GM12872 (cell line): ENCODE measurements at regions not wholly inside any gene's neighbourhood (a gene's known extent, or its start where the extent isn't known, plus 50 kb on each side); places are given as distances from the start of the nearest gene placed in this dataset.

ENCODE experiments used
- TF ChIP-seq, protein P1 (sequence below): IDR thresholded peaks from 3 replicates; pipeline ENCODE4 v1.5.1; 2011; ENCODE audit warnings: low read depth, mild to moderate bottlenecking, low read length, moderate library complexity; ENCODE audit not compliant: insufficient read depth

DNA sequence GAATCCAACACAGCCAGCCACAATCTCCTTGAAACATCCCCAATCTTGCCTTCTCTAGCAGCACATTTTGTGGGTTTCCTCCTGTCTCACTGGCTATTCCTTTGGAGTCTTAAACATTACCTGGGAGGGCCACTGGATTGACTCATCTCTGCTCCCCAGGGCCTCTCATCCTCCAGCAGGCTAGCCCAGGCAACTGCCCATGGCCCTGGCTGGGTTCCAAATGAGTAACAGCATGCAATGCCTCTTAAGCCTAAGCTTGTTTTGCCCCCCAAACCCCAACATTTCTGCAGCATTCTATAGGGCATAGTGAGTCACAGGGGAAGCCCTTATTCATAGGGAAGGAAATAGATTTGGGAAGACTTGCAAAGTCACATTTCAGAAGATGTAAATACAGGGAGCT, 204.9 kb downstream of the FOXA2 start:
- TF ChIP-seq, protein P1, sequence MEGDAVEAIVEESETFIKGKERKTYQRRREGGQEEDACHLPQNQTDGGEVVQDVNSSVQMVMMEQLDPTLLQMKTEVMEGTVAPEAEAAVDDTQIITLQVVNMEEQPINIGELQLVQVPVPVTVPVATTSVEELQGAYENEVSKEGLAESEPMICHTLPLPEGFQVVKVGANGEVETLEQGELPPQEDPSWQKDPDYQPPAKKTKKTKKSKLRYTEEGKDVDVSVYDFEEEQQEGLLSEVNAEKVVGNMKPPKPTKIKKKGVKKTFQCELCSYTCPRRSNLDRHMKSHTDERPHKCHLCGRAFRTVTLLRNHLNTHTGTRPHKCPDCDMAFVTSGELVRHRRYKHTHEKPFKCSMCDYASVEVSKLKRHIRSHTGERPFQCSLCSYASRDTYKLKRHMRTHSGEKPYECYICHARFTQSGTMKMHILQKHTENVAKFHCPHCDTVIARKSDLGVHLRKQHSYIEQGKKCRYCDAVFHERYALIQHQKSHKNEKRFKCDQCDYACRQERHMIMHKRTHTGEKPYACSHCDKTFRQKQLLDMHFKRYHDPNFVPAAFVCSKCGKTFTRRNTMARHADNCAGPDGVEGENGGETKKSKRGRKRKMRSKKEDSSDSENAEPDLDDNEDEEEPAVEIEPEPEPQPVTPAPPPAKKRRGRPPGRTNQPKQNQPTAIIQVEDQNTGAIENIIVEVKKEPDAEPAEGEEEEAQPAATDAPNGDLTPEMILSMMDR = no peak

DNA sequence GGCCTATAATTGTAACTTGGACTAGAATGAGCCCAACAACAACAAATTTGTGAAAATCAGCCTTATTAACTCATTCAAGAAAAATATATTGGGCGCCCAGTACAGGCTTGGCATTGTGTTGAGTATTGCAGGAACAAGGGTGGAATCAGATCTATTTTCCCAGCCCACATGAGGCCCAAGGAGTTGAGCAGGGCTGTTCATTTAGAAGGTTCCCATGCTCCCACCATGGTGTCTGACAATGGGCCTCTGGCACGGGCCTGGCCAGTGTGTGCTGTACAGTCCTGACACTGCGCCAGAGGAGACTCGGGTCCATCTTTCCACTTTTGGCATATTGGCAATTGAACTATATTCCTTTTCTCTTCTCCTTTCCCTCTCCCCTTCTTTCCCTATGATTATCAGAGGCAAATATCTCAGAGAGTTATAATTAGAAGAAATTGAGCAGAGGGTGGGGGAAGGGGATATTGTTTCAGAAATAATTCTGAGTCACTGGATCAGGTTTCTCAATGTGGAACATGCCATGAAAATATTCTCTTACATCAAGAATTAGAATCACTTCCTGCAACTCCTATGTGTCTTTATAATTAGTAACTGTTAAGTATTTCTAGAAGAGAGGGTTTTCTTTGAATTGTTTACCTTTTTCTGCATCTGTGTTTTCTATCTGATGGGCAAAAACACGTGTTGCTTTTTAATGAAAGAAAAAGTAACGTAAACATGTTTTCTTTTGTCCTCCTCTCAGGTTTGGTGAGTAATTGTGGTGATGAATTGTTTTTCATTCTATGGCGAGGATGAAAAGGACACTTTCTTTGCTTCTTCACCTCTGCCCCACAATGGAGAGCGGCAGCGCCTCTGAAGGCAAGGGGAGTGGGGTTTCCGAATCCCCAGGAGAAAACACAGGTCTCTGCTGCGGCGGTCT, 209.4 kb downstream of the FOXA2 start:
- TF ChIP-seq, protein P1 = no peak

DNA sequence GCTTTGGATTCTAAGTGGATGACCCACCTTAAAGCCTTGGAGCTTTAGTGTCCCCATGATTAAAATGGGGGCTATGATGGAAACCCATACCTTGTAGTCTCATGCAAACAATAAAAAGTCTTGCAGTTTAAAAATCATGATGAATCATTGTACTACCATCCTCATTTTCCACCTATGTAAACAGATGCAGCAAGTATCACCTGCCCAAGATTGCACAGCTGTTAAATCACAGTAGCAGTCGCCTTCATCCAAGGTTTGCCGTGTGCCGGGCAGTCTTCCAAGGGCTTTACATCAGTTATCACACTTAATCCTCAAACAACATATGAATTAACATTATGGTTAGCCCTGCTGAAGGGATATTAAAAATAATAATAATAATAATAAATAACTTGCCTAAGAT, 210.3 kb downstream of the FOXA2 start:
- TF ChIP-seq, protein P1 = no peak

DNA sequence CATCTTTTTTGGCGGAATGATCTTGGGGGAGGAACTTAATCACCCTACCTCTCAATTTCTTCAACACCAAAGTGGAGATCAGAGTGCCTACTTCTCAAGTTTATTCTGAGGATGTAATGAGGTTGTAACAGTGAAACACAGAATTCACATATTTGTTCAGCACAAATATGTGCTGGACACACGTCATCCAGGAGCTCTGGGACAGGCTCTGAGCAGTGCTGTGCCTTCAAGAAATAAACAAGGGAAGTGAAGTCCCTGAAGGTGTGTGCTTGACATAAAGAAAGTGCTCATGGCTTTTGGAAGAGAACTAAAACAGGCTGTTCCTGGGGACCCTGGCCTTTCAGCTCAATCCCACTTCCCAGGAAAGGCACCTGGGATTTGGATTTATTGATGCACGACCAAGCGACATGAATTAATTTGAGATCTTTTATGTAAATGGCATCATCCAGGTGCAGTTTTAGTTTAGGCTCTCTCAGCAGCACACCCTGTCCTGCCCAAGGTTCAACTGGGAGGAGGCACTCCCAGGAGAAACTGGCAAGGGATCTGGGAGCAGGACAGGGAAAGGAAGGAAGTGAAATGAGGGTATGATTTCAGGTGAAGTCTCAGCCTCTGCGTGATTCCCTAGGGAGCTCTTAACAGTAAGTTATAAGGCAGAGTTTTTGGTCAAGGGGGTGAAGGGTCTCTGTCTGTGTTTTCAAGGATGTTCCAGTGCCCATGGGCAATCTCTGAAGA, 211.0 kb downstream of the FOXA2 start:
- TF ChIP-seq, protein P1 = no peak

DNA sequence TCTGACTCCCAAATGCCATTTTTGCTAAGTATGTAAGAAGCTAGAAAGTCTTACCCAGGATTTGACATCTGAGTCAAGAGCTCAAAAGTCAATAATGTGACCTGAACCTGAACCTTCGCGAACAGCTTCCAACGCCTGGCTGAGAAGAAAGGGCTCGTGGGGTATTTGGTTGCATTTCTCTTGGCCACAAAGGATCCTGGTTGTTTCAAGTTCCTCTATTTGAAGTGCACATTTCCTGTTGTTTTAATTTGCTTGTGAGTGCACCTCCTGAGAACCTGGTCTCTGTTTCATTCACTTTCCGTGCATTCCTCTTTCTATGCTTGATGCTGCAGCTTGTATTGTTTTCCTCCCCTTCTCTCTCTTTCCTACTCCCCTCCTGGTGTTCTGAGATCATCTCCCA, 212.5 kb downstream of the FOXA2 start:
- TF ChIP-seq, protein P1 = no peak

DNA sequence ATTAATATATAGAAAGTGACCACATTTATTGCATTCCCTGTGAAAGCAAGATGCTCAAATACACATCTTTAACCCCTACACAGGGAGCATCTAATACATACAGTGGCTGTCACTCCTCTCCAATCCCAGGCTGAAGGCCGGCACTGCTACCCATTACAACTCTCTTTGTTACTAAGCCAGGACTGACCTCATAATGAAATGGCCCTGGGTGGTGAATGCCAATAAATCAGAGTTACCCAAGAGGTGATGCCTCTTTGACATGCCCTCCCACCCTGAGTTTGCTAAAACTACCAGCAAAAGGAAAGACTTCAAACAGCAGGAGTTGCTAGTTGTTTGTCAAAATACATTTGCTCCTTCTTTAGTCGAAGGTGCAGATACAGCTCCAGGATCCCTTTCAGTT, 214.2 kb downstream of the FOXA2 start:
- TF ChIP-seq, protein P1 = no peak

DNA sequence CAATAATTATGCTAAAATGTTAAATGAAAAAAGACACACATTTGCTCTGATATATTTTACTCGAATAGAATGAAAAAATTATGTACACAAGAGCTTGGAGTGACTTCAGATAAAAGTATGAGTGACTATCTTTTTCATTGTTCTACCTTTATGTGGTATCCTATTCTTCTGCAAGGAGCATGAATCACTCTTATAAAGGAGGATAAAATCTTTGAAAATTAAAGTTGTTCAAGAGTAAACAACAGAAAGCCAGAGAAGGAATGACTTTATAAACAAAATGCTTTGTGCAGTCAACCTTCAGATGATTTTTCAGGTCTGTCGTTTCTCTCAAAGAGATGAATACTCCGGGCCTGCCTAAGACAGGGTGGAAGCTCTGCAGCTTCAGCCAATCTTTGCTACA, 215.3 kb downstream of the FOXA2 start:
- TF ChIP-seq, protein P1 = no peak
